H1 (cell line): ENCODE measurements at regions not wholly inside any gene's neighbourhood (a gene's known extent, or its start where the extent isn't known, plus 50 kb on each side); places are given as distances from the start of the nearest gene placed in this dataset.

Experiments
- CTCF ChIA-PET: fragments of 300-600 bp; sonication (Branson Sonifier 250); formaldehyde crosslinking; loops from one replicate; lab custom pipeline; 2021; ENCODE audit not compliant: partially characterized antibody; lab: Charles Lee
- POLR2A ChIA-PET: fragments of 300-600 bp; sonication (Branson Sonifier 250); formaldehyde crosslinking; loops from one replicate; lab custom pipeline; 2021; ENCODE audit warnings: inconsistent platforms; ENCODE audit not compliant: partially characterized antibody; lab: Charles Lee
- DNase-seq, 2 experiments: peaks; one replicate each; pipeline versions ENCODE4 v3.0.0 to v3.0.0-alpha.2; 2010 to 2022; ENCODE audit warnings: low spot score in 2 of 2, low read depth in 1 of 2, mixed read lengths in 1 of 2
- FAIRE-seq: peaks from 2 replicates; lab custom pipeline; 2011; peaks lifted over from hg19 to GRCh38; lab: Jason Lieb, UNC
- H2AFZ ChIP-seq: 2 replicates; pipeline ENCODE4 v1.8.1; 2012; ENCODE audit warnings: low read length, inconsistent platforms
- H2AK5ac ChIP-seq: 2 replicates; pipeline ENCODE4 v1.6.1; 2013; ENCODE audit warnings: low read depth, low read length
- H2BK120ac ChIP-seq: replicated peaks from 2 replicates; pipeline ENCODE3; 2013; ENCODE audit warnings: low read depth, low read length, inconsistent platforms
- H2BK12ac ChIP-seq: 2 replicates; pipeline ENCODE4 v1.6.1; 2013; ENCODE audit warnings: low read depth, low read length
- H2BK15ac ChIP-seq: 2 replicates; pipeline ENCODE4 v1.6.1; 2013; ENCODE audit warnings: low read length
- H2BK20ac ChIP-seq: 2 replicates; pipeline ENCODE4 v1.6.1; 2013; ENCODE audit warnings: low read length
- H2BK5ac ChIP-seq: 2 replicates; pipeline ENCODE4 v1.6.1; 2013; ENCODE audit warnings: low read depth, low read length
- H3K14ac ChIP-seq: 2 replicates; pipeline ENCODE4 v1.6.1; 2013; ENCODE audit warnings: inconsistent platforms; ENCODE audit not compliant: insufficient read length
- H3K18ac ChIP-seq: 2 replicates; pipeline ENCODE4 v1.6.1; 2013; ENCODE audit warnings: low read length; ENCODE audit errors: extremely low read depth
- H3K23ac ChIP-seq: 2 replicates; pipeline ENCODE4 v1.6.1; 2013; ENCODE audit warnings: inconsistent platforms; ENCODE audit not compliant: insufficient read length
- H3K23me2 ChIP-seq: 2 replicates; pipeline ENCODE4 v1.6.1; 2013; ENCODE audit warnings: low read depth, low read length
- H3K27ac ChIP-seq: 2 replicates; pipeline ENCODE4 v1.6.1; 2011; ENCODE audit warnings: low read depth, low read length, inconsistent platforms
- H3K27me3 ChIP-seq, 4 experiments: replicated peaks in 1 of 4; 1 replicate in 1 of 4; 2 replicates in 3 of 4; pipeline versions ENCODE4 v1.6.1 to v1.8.1; 2011 to 2013; ENCODE audit warnings: low read length in 3 of 4, mild to moderate bottlenecking in 3 of 4, inconsistent platforms in 2 of 4, mixed read lengths in 2 of 4, moderate library complexity in 1 of 4; ENCODE audit not compliant: control insufficient read depth in 3 of 4, insufficient read depth in 3 of 4; ENCODE audit errors: extremely low read depth in 1 of 4
- H3K36me3 ChIP-seq, 4 experiments: 2 replicates each; pipeline versions ENCODE4 v1.6.1 to v1.8.1; 2011 to 2013; ENCODE audit warnings: mild to moderate bottlenecking in 4 of 4, low read length in 3 of 4, moderate library complexity in 2 of 4, control low read depth in 1 of 4, inconsistent platforms in 1 of 4; ENCODE audit not compliant: insufficient read depth in 4 of 4, control insufficient read depth in 2 of 4
- H3K4ac ChIP-seq: replicated peaks from 2 replicates; pipeline ENCODE3; 2013; ENCODE audit warnings: low read length, low read depth, mixed read lengths, inconsistent platforms; ENCODE audit not compliant: insufficient read length
- H3K4me1 ChIP-seq, 4 experiments: replicated peaks in 1 of 4; 1 replicate in 1 of 4; 2 replicates in 3 of 4; pipeline versions ENCODE4 v1.6.1 to v1.8.1; 2011 to 2013; ENCODE audit warnings: low read length in 3 of 4, inconsistent platforms in 2 of 4, mixed read lengths in 1 of 4; ENCODE audit not compliant: insufficient read depth in 4 of 4, control insufficient read depth in 3 of 4
- H3K4me2 ChIP-seq, 2 experiments: 2 replicates each; pipeline versions ENCODE4 v1.6.1 to v1.8.1; 2011 to 2013; ENCODE audit warnings: low read depth in 2 of 2, low read length in 2 of 2, control low read depth in 1 of 2, inconsistent platforms in 1 of 2, mild to moderate bottlenecking in 1 of 2; ENCODE audit not compliant: insufficient read depth in 1 of 2
- H3K4me3 ChIP-seq, 4 experiments: fragments of 200-600, 300-600 bp in 1 of 4; sonication (generic), shearing (Covaris generic), sonication (Bioruptor Twin) in 1 of 4; 2 replicates each; pipeline versions ENCODE4 v1.5.1 to v1.8.1; 2011 to 2016; ENCODE audit warnings: low read length in 4 of 4, low read depth in 3 of 4, control low read depth in 2 of 4, inconsistent platforms in 2 of 4, mild to moderate bottlenecking in 2 of 4, mixed read lengths in 1 of 4, moderate library complexity in 1 of 4; ENCODE audit not compliant: insufficient read depth in 2 of 4; ENCODE audit errors: extremely low read depth in 1 of 4
- H3K56ac ChIP-seq: replicated peaks from 2 replicates; pipeline ENCODE3; 2013; ENCODE audit warnings: low read depth, mild to moderate bottlenecking, mixed read lengths, low read length, inconsistent platforms; ENCODE audit not compliant: insufficient read length
- H3K79me1 ChIP-seq: 2 replicates; pipeline ENCODE4 v1.6.1; 2013; ENCODE audit warnings: low read depth, low read length, control low read depth
- H3K79me2 ChIP-seq, 2 experiments: 2 replicates each; pipeline versions ENCODE4 v1.6.1 to v1.8.1; 2012 to 2013; ENCODE audit warnings: low read length in 2 of 2, mild to moderate bottlenecking in 2 of 2, inconsistent platforms in 1 of 2; ENCODE audit not compliant: insufficient read depth in 2 of 2, control insufficient read depth in 1 of 2
- H3K9ac ChIP-seq, 4 experiments: replicated peaks in 1 of 4; 1 replicate in 1 of 4; 2 replicates in 3 of 4; pipeline versions ENCODE4 v1.6.1 to v1.8.1; 2011 to 2013; ENCODE audit warnings: low read depth in 3 of 4, low read length in 3 of 4, control low read depth in 2 of 4, mild to moderate bottlenecking in 2 of 4, moderate library complexity in 2 of 4, inconsistent platforms in 1 of 4; ENCODE audit errors: extremely low read depth in 1 of 4
- H3K9me3 ChIP-seq, 2 experiments: 2 replicates each; pipeline versions ENCODE4 v1.6.1 to v1.8.1; 2012 to 2013; ENCODE audit warnings: mild to moderate bottlenecking in 2 of 2, moderate library complexity in 2 of 2, control low read depth in 1 of 2, inconsistent platforms in 1 of 2, low read depth in 1 of 2, low read length in 1 of 2, mixed read lengths in 1 of 2; ENCODE audit not compliant: insufficient read depth in 2 of 2
- H4K20me1 ChIP-seq, 2 experiments: replicated peaks in 1 of 2; 2 replicates each; pipeline versions ENCODE3 to v1.8.1; 2011 to 2013; ENCODE audit warnings: inconsistent platforms in 2 of 2, low read length in 2 of 2, mild to moderate bottlenecking in 1 of 2; ENCODE audit not compliant: insufficient read depth in 2 of 2, control insufficient read depth in 1 of 2
- H4K5ac ChIP-seq: 2 replicates; pipeline ENCODE4 v1.6.1; 2013; ENCODE audit warnings: low read length, low read depth, mixed read lengths, inconsistent platforms; ENCODE audit not compliant: insufficient read length
- H4K8ac ChIP-seq: 2 replicates; pipeline ENCODE4 v1.8.0; 2013; ENCODE audit warnings: mild to moderate bottlenecking, moderate library complexity, low read length, inconsistent platforms; ENCODE audit not compliant: insufficient read depth; ENCODE audit errors: extremely low read depth
- H4K91ac ChIP-seq: replicated peaks from 2 replicates; pipeline ENCODE3; 2013; ENCODE audit warnings: low read length, mixed read lengths, inconsistent platforms; ENCODE audit not compliant: insufficient read length
- BCL11A ChIP-seq, 2 experiments: IDR thresholded peaks; one replicate each; pipeline ENCODE4 v1.6.1; 2011; ENCODE audit warnings: low read depth in 2 of 2, low read length in 2 of 2, mild to moderate bottlenecking in 2 of 2
- EGR1 ChIP-seq: IDR thresholded peaks from 2 replicates; pipeline ENCODE4 v1.6.1; 2011; ENCODE audit warnings: low read depth, low read length, borderline replicate concordance
- GABPA ChIP-seq: IDR thresholded peaks from 2 replicates; pipeline ENCODE4 v1.6.1; 2011; ENCODE audit warnings: mild to moderate bottlenecking, low read length, moderate library complexity, borderline replicate concordance; ENCODE audit not compliant: insufficient read depth
- MAFK ChIP-seq: IDR thresholded peaks from 2 replicates; pipeline ENCODE4 v1.6.1; 2012; ENCODE audit warnings: low read depth, mild to moderate bottlenecking, improper control_type of control experiment, low read length
- NANOG ChIP-seq: IDR thresholded peaks from 2 replicates; pipeline ENCODE4 v1.6.1; 2011; ENCODE audit warnings: low read length, low read depth, mild to moderate bottlenecking, inconsistent platforms; ENCODE audit not compliant: insufficient read depth, poor library complexity, severe bottlenecking
- POU5F1 ChIP-seq: IDR thresholded peaks from 2 replicates; pipeline ENCODE4 v1.6.1; 2011; ENCODE audit warnings: low read depth, mild to moderate bottlenecking, low read length, moderate library complexity
- RAD21 ChIP-seq, 2 experiments: IDR thresholded peaks in 1 of 2; conservative IDR thresholded peaks in 1 of 2; 2 replicates each; pipeline ENCODE4 v1.6.1; 2011; ENCODE audit warnings: low read depth in 2 of 2, low read length in 2 of 2, improper control_type of control experiment in 1 of 2, inconsistent platforms in 1 of 2, mild to moderate bottlenecking in 1 of 2, moderate library complexity in 1 of 2
- SIN3A ChIP-seq, 2 experiments: IDR thresholded peaks in 1 of 2; conservative IDR thresholded peaks in 1 of 2; 2 replicates each; pipeline ENCODE4 v1.6.1; 2011 to 2012; ENCODE audit warnings: low read length in 2 of 2, improper control_type of control experiment in 1 of 2, low read depth in 1 of 2, mild to moderate bottlenecking in 1 of 2
- SIX5 ChIP-seq: IDR thresholded peaks from 2 replicates; pipeline ENCODE4 v1.6.1; 2011; ENCODE audit warnings: mild to moderate bottlenecking, low read depth, low read length
- SP2 ChIP-seq: IDR thresholded peaks from 2 replicates; pipeline ENCODE4 v1.6.1; 2012; ENCODE audit warnings: mild to moderate bottlenecking, low read length, inconsistent platforms
- SP4 ChIP-seq: IDR thresholded peaks from 2 replicates; pipeline ENCODE4 v1.6.1; 2012; ENCODE audit warnings: low read length, inconsistent platforms
- SRF ChIP-seq: IDR thresholded peaks from 2 replicates; pipeline ENCODE4 v1.6.1; 2011; ENCODE audit warnings: mild to moderate bottlenecking, low read depth, low read length, moderate library complexity
- SUZ12 ChIP-seq: fragments of 200-600 bp; sonication (generic); IDR thresholded peaks from 2 replicates; pipeline ENCODE4 v1.6.1; 2012; ENCODE audit warnings: mild to moderate bottlenecking, inconsistent platforms, low read length, moderate library complexity, mixed read lengths
- TEAD4 ChIP-seq: IDR thresholded peaks from 2 replicates; pipeline ENCODE4 v1.6.1; 2012; ENCODE audit warnings: low read depth, low read length, inconsistent platforms, mixed read lengths
- WGBS, 2 experiments: shearing (Covaris generic) in 1 of 2; methylation state at CpG; one replicate each; pipeline versions ENCODE4 v1.1.6 to v1.1.7; 2013 to 2015; ENCODE audit warnings: low lambda C conversion rate in 2 of 2, mixed read lengths in 2 of 2, inconsistent platforms in 1 of 2, low coverage in 1 of 2, missing lambda C conversion rate in 1 of 2; ENCODE audit not compliant: insufficient replicate concordance in 2 of 2, insufficient coverage in 1 of 2, insufficient read length in 1 of 2; ENCODE audit errors: extremely low coverage in 1 of 2, missing lambda C conversion rate in 1 of 2; 5-methylcytosine and 5-hydroxymethylcytosine counted together

DNA sequence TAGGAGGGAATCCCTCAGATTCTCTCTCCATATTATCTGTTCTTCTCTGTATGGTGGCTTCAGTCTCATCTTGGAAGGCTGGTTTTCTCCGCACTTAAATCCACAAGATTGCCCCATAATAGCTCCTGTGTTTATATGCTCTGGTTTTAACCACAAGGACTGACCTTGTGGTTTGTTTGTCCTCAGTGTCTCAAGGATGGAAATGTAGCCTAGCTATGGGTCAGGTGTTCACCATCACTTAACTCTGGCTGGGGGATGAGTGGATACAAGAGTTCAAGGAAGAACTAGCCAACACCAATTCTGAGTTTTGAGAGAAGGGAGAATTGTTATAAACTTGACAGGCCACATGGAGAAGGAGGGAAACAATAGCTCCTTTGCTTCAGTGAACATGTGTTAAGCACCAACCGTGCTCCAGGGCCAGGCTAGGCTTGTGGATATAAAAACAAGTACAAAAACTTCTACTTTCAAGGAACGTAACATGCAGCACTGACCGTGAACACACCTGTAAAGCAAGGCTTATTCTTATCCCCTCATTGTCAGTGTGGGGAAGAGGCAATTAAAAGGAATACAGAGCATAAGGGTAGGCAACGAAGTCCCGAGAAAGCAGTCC lies 75.6 kb upstream of the VLDLR start:
- no peak overlapping the region for H3K9ac ChIP-seq
- no peak overlapping the region for H3K4me2 ChIP-seq
- H3K14ac ChIP-seq: no peak overlapping the region
- no peak overlapping the region for H2BK15ac ChIP-seq
- H2AK5ac ChIP-seq: no peak overlapping the region
- DNase-seq: no peak
- H3K79me2 ChIP-seq: no peaks in the 10 kb centered on the region
- no peak overlapping the region for H3K23ac ChIP-seq
- H3K18ac ChIP-seq: no peak overlapping the region
- H3K4me1 ChIP-seq: no peaks in the 10 kb centered on the region
- no peak overlapping the region for H2BK5ac ChIP-seq
- no peak overlapping the region for H2BK12ac ChIP-seq
- no peaks in the 10 kb centered on the region for H4K20me1 ChIP-seq
- H4K8ac ChIP-seq: no peak overlapping the region
- no peak overlapping the region for H3K4me3 ChIP-seq
- no peaks in the 10 kb centered on the region for H3K27me3 ChIP-seq
- FAIRE-seq: peak; percentile 7
- POLR2A ChIA-PET: no interaction called here
- H2BK120ac ChIP-seq: no peak overlapping the region
- CTCF ChIA-PET: interaction anchor here (0.6 kb wide), 1 partner anchor 163 kb away, joined by 3 read pairs; no protein-coding TSS in a partner anchor
- H2BK20ac ChIP-seq: no peak overlapping the region
- H3K56ac ChIP-seq: no peak overlapping the region
- H4K91ac ChIP-seq: no peak overlapping the region
- H3K4ac ChIP-seq: no peak overlapping the region
- H3K27ac ChIP-seq: no peak overlapping the region
- no peaks in the 10 kb centered on the region for H3K23me2 ChIP-seq
- H4K5ac ChIP-seq: no peak overlapping the region
- peaks cover 0 to 2% (median 0%) of the 10 kb centered on the region in 4 experiments; a peak in 1 of 8 replicates for H3K36me3 ChIP-seq
- H3K9me3 ChIP-seq: peaks cover 3% of the 10 kb centered on the region in 2 experiments; a peak in 2 of 4 replicates
- 88% methylated on average over 6 of the region's 6 CpGs; no CpG with 5 or more reads in 1 of the 2 experiments for WGBS, 2 experiments
- no peaks in the 10 kb centered on the region for H3K79me1 ChIP-seq
- no peak overlapping the region for H2AFZ ChIP-seq
- no peak for TF ChIP-seq TEAD4
- TF ChIP-seq POU5F1: no peak
- TF ChIP-seq GABPA: no peak
- TF ChIP-seq SIX5: no peak
- TF ChIP-seq RAD21 (IDR thresholded peaks at IDR 0.05 in 1 of 2, conservative IDR thresholded peaks at IDR 0.05 in 1 of 2; ENCODE audit: low read depth in 2 of 2, low read length in 2 of 2): no peak
- TF ChIP-seq MAFK: no peak
- no peak for TF ChIP-seq SP4
- no peak for TF ChIP-seq BCL11A (IDR thresholded peaks at IDR 0.05; ENCODE audit: low read depth in 2 of 2, low read length in 2 of 2)
- TF ChIP-seq SIN3A (conservative IDR thresholded peaks at IDR 0.05 in 1 of 2, IDR thresholded peaks at IDR 0.05 in 1 of 2; ENCODE audit: low read depth in 1 of 2, low read length in 2 of 2): no peak
- no peak for TF ChIP-seq SUZ12
- TF ChIP-seq NANOG: no peak
- TF ChIP-seq EGR1: no peak
- TF ChIP-seq SP2: no peak
- TF ChIP-seq SRF: no peak
